BJ (cell line): ENCODE measurements at regions not wholly inside any gene's neighbourhood (a gene's known extent, or its start where the extent isn't known, plus 50 kb on each side); places are given as distances from the start of the nearest gene placed in this dataset.
"Not testable (repeated sequence)": the region's sequence is repeated elsewhere in the genome, so short reads cannot be mapped to it uniquely, and the experiment has no call there.

Source experiments
- CTCF ChIA-PET: fragments of 350-600 bp; formaldehyde crosslinking; extraction: SDS; loops from one replicate; lab custom pipeline; 2021; ENCODE audit warnings: antibody characterized with exemption, inconsistent platforms; lab: Yijun Ruan, JAX
- POLR2A ChIA-PET: fragments of 300-600 bp; sonication (Branson Sonifier 250); formaldehyde crosslinking; extraction: SDS; loops from one replicate; lab custom pipeline; 2021; ENCODE audit warnings: antibody characterized with exemption; lab: Charles Lee
- DNase-seq: peaks from one replicate; pipeline ENCODE4 v3.0.0-alpha.2; 2011; ENCODE audit warnings: low read depth
- H3K27me3 ChIP-seq: 2 replicates; pipeline ENCODE4 v1.6.0; 2011; ENCODE audit warnings: low read length; ENCODE audit not compliant: control insufficient read depth, insufficient read depth
- H3K36me3 ChIP-seq: 2 replicates; pipeline ENCODE4 v1.5.1; 2011; ENCODE audit warnings: low read length; ENCODE audit not compliant: control insufficient read depth, insufficient read depth
- H3K4me3 ChIP-seq: 2 replicates; pipeline ENCODE4 v1.5.1; 2011; ENCODE audit warnings: low read depth, mild to moderate bottlenecking, control low read depth, low read length
- CTCF ChIP-seq: IDR thresholded peaks from 2 replicates; pipeline ENCODE4 v1.5.1; 2011; ENCODE audit warnings: low read depth, mild to moderate bottlenecking, control low read depth, inconsistent platforms, low read length, moderate library complexity; ENCODE audit not compliant: insufficient read depth

GRCh38 chr4:179692222-179692621 is 2250.0 kb upstream of the AGA start:
- ChIA-PET CTCF (no interaction called here), POLR2A (no interaction called here)
- no peak for TF ChIP-seq CTCF
- no peaks in the 10 kb centered on the region for H3K36me3 ChIP-seq
- H3K4me3 ChIP-seq, result no peak overlapping the region
- no peak for DNase-seq
- no peaks in the 10 kb centered on the region for H3K27me3 ChIP-seq

GRCh38 chr4:179695175-179695574 is 2252.9 kb upstream of the AGA start:
- DNase-seq, result no peak
- POLR2A ChIA-PET, result no interaction called here
- TF ChIP-seq CTCF, result no peak
- Histone ChIP-seq H3K27me3 (no peaks in the 10 kb centered on the region), H3K36me3 (no peaks in the 10 kb centered on the region), H3K4me3 (no peak overlapping the region)
- CTCF ChIA-PET, result no interaction called here

- ChIA-PET CTCF (no interaction called here), POLR2A (no interaction called here)
- no peak overlapping the region for H3K4me3 ChIP-seq
- no peak for TF ChIP-seq CTCF
- H3K27me3 ChIP-seq, result no peaks in the 10 kb centered on the region
- H3K36me3 ChIP-seq, result no peaks in the 10 kb centered on the region
- DNase-seq, result no peak
Observed at GRCh38 chr4:179698321-179698720, 2256.1 kb upstream of the AGA start.

- no peak for DNase-seq
- TF ChIP-seq CTCF, result no peak
- no peaks in the 10 kb centered on the region for H3K36me3 ChIP-seq
- POLR2A ChIA-PET, result no interaction called here
- H3K27me3 ChIP-seq, result no peaks in the 10 kb centered on the region
- H3K4me3 ChIP-seq, result no peak overlapping the region
- CTCF ChIA-PET, result interaction anchor here (0.5 kb wide), 1 partner anchor 48 kb away, joined by 4 read pairs; no protein-coding TSS in a partner anchor
Observed at GRCh38 chr4:179709961-179710624, 2267.9 kb upstream of the AGA start.

- no peak for TF ChIP-seq CTCF
- no peak for DNase-seq
- Histone ChIP-seq H3K4me3 (no peak overlapping the region), H3K27me3 (no peaks in the 10 kb centered on the region), H3K36me3 (no peaks in the 10 kb centered on the region)
- POLR2A ChIA-PET, result no interaction called here
- CTCF ChIA-PET, result no interaction called here
Observed at GRCh38 chr4:179719766-179720450, 2277.7 kb upstream of the AGA start.

- DNase-seq, H3K4me3 ChIP-seq, POLR2A ChIA-PET, H3K27me3 ChIP-seq, H3K36me3 ChIP-seq, CTCF ChIA-PET: not testable (repeated sequence)
Observed at GRCh38 chr4:179726491-179726890, 2284.3 kb upstream of the AGA start.
